ENCODE measurements at regions not wholly inside any gene's neighbourhood (a gene's known extent, or its start where the extent isn't known, plus 50 kb on each side); places are given as distances from the start of the nearest gene placed in this dataset.

DNA sequence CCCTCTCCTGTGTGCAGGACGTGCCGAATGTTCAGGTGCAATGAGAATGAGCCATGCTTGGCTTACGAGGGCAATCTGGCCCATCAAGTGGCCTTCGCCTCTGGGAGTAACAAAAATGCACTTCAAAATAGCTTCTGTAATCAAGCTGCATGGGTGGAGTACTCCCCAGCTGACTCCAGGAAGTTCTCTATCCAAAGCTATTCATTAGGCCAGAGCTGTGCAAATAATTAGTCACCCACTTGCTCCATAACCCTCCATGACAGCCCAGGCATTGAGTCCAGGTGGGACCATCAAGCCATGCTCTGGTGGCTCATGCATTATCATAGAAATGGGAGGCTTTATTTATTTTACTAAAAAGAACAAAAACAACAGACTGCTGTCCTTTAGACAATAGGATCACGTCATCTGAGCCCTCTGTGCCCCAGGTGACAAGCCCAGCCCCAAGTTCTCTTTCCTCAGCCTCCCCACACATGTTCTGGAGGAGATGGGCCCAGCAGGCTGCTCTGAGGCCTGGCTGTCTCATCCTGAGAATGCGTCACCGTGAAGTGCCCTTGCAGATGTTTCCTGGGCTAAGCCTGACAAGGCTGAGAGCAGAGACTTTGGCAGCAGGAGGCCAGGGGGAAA, 244.7 kb downstream of the ETS1 start:
- Histone ChIP-seq H3K4me3 (no peak overlapping the region), H3K27me3 (no peaks in the 10 kb centered on the region), H3K36me3 (no peaks in the 10 kb centered on the region), H3K9me3 (no peaks in the 10 kb centered on the region)
- peak; percentile 83 for DNase-seq

DNA sequence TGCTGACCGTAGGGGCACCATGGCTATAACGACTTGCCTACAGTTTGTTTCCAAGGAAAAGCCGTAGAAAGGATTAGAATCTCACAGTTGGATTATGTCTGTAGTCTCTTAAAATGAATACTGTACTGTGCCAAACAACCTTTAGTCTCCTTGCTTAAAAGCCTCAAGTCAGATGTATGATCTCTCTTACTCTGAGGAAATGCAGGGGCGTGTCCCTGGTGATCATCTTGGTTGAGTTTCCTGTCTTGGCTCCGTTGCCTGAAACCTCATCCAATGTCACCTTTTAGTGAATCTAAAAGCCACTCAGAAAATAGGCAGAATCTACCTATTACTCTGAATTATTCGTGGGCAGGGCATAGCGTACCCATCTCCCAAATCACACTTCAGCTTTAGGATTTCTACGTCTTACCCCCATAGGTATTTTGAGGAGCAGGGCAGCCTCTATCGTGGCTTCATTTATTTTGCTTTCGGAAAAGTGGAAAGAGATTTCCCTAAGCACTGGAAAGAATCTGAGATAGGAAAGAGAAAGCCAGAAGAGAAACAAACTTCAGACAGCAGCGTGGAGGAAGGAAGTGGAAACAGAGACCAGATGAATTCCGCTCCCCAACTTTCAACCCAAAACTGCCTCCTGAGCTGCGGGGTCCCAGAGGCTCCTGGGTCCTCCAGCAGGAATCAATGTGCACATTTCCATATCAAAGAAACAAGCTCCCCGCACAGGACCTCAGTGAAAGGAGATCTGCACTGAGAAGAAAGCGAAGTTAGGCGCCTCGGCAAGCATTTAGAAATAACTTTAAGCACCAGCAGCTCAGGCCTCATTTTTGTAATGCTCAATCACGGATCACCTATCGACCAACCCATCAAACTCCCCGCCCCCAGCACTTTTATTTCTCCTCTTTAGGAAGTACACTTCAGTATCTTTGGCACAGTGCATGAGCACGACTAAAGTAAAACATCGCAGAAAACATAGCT, 245.8 kb downstream of the ETS1 start:
- Histone ChIP-seq H3K36me3 (no peaks in the 10 kb centered on the region), H3K9me3 (no peaks in the 10 kb centered on the region), H3K27me3 (no peaks in the 10 kb centered on the region), H3K4me3 (no peak overlapping the region)
- DNase-seq: no peak

DNA sequence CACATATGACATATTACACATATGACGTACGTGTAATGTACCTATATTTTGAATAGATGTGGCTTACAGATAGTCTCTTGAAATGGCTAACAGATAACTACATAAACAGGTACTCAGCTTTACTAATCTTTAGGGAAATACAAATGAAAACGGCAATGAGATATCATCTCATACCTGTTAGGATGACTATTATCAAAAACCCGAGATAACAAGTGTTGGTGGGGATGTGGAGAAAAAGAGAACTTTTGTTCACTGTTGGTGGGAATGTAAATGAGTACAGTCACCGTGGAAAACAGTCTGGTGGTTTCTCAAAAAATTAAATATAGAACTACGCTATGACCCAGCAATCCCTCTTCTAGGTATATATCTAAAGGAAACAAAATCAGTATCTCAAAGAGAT, 247.6 kb downstream of the ETS1 start:
- no peak overlapping the region for H3K4me3 ChIP-seq

DNA sequence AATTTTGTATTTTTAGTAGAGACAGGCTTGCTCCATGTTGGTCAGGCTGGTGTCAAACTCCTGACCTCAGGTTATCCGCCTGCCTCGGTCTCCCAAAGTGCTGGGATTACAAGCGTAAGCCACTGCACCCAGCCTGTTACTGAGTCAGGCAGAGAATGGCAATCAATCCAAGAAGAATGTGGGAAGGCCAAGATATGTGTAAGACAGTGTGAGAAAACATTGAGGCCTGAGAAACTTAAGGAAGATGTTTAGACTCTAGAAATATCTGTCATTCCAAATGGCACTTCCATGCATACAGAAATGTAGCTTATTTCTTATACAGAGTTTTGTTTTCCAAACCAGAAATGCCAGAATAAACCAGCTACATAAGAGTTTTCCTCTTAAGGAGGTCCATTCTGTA, 248.5 kb downstream of the ETS1 start:
- Histone ChIP-seq H3K36me3 (no peaks in the 10 kb centered on the region), H3K9me3 (no peaks in the 10 kb centered on the region), H3K4me3 (no peak overlapping the region), H3K27me3 (no peaks in the 10 kb centered on the region)
- DNase-seq: no peak

More for the DNA sequence above, 247.6 kb downstream of the ETS1 start:
- Histone ChIP-seq H3K9me3 (no peaks in the 10 kb centered on the region), H3K27me3 (no peaks in the 10 kb centered on the region), H3K36me3 (no peaks in the 10 kb centered on the region)
- DNase-seq: no peak

DNA sequence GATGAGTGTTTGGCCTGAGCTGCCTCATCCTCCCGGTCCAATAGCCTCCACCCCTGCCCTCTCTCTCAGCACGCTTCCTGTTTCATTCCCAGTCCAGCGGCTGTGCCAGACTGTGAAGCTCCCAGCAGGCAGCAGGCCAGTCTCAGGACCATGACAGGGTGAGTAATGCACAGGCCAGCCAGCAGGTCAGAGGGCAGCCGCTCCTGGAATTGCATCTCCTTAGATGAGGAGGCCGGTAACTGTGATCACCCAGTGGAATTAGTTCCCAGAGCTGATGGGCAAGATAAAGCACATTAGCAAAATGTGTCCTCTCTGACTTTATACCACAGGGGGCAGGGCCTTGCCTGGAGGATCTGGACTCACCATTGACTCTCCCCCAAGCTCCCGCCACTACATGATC, 251.2 kb downstream of the ETS1 start:
- H3K36me3 ChIP-seq: no peaks in the 10 kb centered on the region
- no peak overlapping the region for H3K4me3 ChIP-seq
- no peaks in the 10 kb centered on the region for H3K9me3 ChIP-seq
- no peaks in the 10 kb centered on the region for H3K27me3 ChIP-seq
- peak; percentile 97 for DNase-seq

DNA sequence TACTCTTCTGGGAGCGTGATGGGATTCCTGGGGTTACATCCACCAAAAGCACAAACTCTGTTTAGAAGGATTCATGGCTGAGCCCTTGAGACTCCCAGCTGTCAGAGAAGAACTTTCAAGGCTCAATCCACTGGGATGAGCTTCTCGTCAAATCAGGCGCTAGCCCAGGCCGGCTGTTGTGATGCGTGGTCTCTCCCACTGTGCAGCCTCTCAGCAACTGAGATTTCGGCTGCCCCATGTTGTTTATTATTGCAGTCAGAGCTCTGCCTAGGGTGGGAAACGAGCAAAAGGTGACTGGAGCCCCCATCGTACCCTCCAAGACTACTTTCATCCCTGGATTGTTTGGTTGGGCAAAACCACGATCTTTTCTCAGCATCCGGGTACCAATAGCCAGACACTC, 251.6 kb downstream of the ETS1 start:
- no peaks in the 10 kb centered on the region for H3K27me3 ChIP-seq
- no peaks in the 10 kb centered on the region for H3K36me3 ChIP-seq
- no peaks in the 10 kb centered on the region for H3K9me3 ChIP-seq
- no peak overlapping the region for H3K4me3 ChIP-seq
- no peak for DNase-seq

DNA sequence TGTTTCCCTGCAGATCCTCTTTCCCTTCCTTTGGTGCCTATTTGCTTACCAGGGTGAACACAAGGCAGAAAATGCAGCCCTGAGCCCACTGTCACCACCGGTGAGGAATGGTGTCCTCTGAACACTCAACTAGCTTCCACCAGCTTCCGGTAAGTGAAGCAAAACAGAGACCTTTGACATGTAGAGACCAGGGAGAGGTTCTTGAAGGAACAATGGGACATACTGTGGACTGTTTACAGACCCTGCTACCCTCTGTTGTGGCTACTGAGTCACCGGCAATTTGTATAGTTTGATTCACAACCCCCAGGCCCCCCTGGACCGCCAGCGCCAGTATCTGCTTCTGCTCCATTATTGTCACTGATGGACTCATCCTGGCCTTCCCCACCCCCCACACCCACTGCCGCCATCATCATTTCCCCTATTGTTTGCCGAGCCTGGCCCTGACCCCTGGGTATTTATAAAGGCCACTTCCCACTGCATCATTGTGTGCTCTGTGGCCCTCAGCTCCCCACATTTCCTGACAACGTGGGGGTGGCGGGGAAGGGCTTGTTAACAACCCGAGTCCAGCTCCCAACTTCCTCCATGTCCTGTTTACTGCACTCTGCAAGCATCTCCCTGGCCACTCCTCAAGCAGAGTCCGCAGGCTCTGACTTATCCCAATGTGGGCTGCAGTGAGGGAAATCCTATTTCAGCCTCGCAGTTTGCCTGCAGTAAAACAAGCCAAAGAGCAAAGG, 252.9 kb downstream of the ETS1 start:
- H3K27me3 ChIP-seq: no peaks in the 10 kb centered on the region
- H3K4me3 ChIP-seq: no peak overlapping the region
- no peaks in the 10 kb centered on the region for H3K36me3 ChIP-seq
- no peaks in the 10 kb centered on the region for H3K9me3 ChIP-seq
- DNase-seq: no peak

DNA sequence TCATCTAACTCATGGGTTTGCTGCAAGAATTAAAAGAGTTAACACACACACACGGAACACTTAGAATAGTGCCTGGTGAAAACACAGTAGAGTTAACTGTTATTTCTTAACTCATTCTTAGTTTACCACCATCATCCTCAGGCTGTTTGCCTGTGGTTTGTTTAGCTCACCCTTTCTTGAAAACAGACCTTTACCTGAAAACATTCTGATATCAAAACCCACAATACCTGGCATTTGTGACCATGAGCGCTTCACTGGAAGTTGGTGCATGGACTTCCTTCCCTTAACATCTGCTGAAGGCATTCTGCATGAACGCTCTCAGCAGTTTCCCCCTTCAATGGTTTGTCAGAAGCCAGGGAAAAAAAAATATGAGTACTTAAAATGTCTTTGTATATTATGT, 256.0 kb downstream of the ETS1 start:
- no peak overlapping the region for H3K4me3 ChIP-seq
- no peak for DNase-seq
- H3K27me3 ChIP-seq: no peaks in the 10 kb centered on the region
- no peaks in the 10 kb centered on the region for H3K36me3 ChIP-seq
- no peaks in the 10 kb centered on the region for H3K9me3 ChIP-seq

DNA sequence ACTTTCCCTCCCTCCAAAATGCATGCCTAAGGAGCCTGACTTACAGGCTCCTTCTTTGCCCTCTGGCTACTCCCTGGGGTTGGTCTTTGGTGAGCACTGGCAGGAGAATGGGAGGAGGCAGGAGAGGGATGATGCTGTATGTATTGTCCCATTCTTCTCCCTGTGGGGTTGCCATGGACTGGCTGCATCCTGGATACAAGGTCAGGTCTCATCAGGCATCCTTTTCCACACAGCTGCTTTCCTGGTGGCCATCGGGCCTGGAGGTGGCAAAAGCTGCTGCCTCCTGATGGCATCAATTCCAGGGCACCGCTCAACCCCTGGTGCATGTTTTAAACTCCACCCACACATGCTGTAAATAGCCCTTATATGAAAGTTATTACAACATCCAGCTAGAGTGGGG, 257.2 kb downstream of the ETS1 start:
- Histone ChIP-seq H3K9me3 (no peaks in the 10 kb centered on the region), H3K27me3 (no peaks in the 10 kb centered on the region), H3K36me3 (no peaks in the 10 kb centered on the region), H3K4me3 (no peak overlapping the region)
- DNase-seq: no peak

DNA sequence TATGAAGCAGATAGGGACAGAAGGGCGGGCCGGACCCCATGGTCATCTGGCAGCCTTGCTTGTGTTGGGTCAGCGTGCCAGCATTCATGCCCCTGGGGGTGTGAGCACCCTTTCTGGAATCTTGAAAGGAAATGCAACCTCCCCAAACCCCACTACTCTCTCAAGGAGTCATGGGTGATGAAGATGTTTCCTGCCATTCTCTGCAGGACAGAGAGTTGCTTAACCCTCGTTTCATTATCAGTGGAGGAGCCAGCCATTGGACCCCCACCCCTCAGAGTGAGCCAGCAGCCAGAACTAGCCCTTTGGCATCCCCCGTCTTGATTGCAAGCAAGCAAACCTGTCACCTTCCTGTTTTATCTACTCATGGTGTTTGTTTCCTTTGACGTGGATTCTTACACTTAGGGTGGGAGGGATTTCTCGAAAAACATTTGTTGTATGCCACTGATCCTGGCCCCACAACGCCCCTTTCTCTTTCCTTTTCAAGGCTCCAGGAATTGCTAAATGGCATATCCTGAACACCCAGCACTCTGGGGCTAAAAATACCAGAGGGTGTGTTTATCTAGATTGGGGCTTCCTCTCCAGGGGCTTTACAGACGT, 258.3 kb downstream of the ETS1 start:
- Histone ChIP-seq H3K27me3 (no peaks in the 10 kb centered on the region), H3K36me3 (no peaks in the 10 kb centered on the region), H3K9me3 (no peaks in the 10 kb centered on the region), H3K4me3 (no peak overlapping the region)
- DNase-seq: no peak

DNA sequence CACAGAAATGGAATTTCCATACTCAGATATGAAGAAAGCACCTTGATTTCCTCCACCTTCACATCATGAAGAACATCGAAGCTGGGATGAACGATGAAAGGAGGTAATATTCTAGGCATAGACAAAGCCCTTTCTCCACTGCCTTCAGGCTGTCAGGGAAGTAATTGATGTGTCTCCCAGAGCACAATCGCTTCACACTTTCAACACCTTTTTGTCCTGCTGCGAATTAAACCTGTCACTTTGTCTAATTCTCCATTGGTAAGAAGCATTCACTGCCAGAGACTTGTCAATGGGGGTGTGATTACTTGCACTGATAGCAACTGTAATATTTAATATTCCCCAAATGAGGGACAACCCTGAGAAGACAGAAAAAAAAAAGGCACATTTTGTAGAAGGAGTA, 260.1 kb downstream of the ETS1 start:
- Histone ChIP-seq H3K4me3 (no peak overlapping the region), H3K36me3 (no peaks in the 10 kb centered on the region), H3K27me3 (no peaks in the 10 kb centered on the region), H3K9me3 (no peaks in the 10 kb centered on the region)
- DNase-seq: no peak

DNA sequence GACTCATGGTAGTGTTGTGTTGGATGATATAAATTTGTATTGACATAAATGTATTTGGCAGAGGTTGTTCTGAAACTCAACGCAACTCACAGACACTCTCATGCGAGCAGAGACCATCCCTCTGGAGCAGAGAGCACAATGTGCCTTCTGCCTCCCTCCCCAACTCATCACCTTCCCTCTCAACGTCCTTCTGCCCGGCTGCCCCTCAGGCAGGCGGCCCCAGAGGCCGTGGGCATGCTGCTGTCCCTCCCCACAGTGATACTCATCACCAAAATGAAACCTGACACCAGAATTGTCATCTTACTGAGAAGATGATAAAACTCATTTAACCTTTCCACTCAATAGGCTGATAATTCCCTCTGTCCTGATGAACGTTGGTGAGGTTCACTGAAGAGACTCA, 260.6 kb downstream of the ETS1 start:
- no peaks in the 10 kb centered on the region for H3K27me3 ChIP-seq
- no peaks in the 10 kb centered on the region for H3K36me3 ChIP-seq
- no peak overlapping the region for H3K4me3 ChIP-seq
- no peak for DNase-seq
- H3K9me3 ChIP-seq: no peaks in the 10 kb centered on the region

DNA sequence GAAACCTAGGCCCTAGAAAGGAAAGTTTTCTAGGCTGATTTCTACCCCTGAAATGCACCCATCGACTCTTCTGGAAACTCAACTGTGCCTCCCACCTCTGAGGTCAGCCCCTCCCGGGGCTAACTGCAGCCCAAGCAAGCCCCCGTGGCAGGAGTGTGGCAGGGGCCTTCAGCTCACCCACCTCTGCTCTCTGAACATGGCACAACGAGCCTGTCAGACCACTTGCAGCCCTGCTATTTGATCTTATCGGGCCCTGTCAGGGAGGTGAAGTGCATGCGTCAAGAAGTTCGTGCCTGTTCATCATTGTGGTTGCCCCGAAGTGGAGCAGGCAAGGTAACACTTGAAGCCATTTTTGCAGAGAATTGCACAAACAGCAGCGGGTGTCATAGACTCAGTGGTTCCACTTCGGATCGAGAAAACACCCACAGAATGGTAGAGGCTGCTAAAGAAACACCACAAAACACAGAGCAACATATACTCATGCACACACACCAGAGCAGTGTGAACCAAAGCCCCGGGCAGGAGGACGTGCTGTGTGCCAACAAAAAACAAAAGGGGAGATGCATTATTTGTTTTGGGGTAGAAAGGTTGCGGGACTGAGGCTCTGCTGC, 262.7 kb downstream of the ETS1 start:
- H3K36me3 ChIP-seq: no peaks in the 10 kb centered on the region

DNA sequence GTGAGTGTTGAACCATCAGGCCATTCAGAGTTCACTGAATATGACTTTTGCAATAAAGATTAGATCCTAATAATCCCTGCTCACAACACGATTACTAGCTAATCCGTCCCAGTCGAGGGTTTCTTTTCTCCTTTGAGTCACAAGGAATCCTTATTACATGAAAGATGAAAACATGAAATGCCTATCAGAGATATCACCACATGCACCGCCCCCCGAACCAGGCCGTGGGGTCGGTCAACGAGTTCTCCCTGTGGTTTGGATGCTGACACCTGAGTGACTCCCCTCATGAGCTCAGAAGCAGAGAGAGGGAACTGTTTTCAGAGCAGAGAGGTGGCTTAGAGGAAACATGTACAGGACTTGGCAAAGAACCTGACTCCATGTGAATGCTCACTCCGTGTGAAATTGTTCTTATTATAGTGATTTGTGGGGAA, 263.3 kb downstream of the ETS1 start:
- DNase-seq: no peak
- Histone ChIP-seq H3K27me3 (no peaks in the 10 kb centered on the region), H3K9me3 (no peaks in the 10 kb centered on the region), H3K36me3 (no peaks in the 10 kb centered on the region), H3K4me3 (no peak overlapping the region)

More for the DNA sequence above, 262.7 kb downstream of the ETS1 start:
- Histone ChIP-seq H3K9me3 (no peaks in the 10 kb centered on the region), H3K4me3 (no peak overlapping the region), H3K27me3 (no peaks in the 10 kb centered on the region)
- no peak for DNase-seq

DNA sequence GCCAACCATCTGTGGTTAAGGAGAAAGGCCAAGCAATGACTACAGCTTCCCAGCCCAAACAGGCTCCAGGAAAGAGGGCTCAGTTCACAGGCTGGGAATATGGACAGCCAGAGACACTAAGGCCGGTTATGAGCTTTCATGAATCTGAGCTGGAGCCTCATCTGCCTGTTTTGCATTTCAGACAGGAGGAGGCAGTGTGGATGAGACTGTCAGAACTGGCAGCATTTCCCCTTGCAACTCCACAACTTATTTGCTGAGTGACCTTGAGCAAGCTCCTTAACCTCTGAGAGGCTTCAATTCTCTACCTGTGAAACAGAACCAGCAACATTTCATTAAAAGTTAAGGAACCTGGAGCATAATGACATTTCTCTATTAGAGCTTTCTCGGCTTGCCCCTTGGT, 264.0 kb downstream of the ETS1 start:
- no peak for DNase-seq
- H3K4me3 ChIP-seq: no peak overlapping the region
- H3K36me3 ChIP-seq: no peaks in the 10 kb centered on the region
- no peaks in the 10 kb centered on the region for H3K9me3 ChIP-seq
- H3K27me3 ChIP-seq: no peaks in the 10 kb centered on the region

DNA sequence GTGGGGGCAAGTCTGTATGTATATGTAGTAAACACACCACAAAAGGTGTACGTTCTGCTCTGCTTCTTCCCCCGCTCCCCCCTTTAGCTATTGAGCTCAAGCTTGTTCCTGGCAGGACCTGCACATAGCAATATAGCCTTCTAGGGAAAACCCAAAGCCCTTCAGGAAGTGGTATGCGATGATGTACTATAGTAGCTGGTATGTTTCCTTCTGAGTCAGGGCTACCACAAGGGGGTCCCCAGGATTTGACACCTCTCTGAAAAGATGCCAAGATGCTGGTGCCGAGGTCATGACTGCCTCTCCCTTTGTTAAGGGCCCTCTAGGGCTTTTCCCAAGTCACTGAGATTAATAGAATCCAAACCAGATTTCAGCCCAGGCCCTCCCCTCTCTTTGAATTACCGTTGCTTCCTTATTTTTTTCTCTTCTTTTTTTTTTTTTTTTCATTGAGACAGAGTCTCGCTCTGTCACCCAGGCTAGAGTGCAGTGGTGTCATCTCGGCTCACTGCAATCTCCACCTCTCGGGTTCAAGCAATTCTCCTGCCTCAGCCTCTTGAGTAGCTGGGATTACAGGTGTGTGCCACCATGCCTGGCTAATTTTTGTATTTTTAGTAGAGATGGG, 268.4 kb downstream of the ETS1 start:
- Histone ChIP-seq H3K9me3 (peaks cover 2% of the 10 kb centered on the region; the same call in 1 of the 2 replicates), H3K4me3 (no peak overlapping the region), H3K36me3 (no peaks in the 10 kb centered on the region), H3K27me3 (no peaks in the 10 kb centered on the region)
- DNase-seq: no peak

Measured in MG63 (cell line).